Caco-2 (cell line): ENCODE measurements at regions not wholly inside any gene's neighbourhood (a gene's known extent, or its start where the extent isn't known, plus 50 kb on each side); places are given as distances from the start of the nearest gene placed in this dataset.

Experiments used
- BruUV-seq: library from RNA; stranded (reverse); fragments of 400-500 nt; replicated peaks from 2 replicates; lab custom pipeline; 2021; lab: Mats Ljungman, UMichigan
- CTCF ChIA-PET: fragments of 300-600 bp; sonication (Branson Sonifier 250); formaldehyde crosslinking; loops from one replicate; lab custom pipeline; 2022; ENCODE audit warnings: antibody characterized with exemption; lab: Charles Lee
- POLR2A ChIA-PET: fragments of 300-600 bp; sonication (Branson Sonifier 250); formaldehyde crosslinking; loops from one replicate; lab custom pipeline; 2022; ENCODE audit warnings: antibody characterized with exemption; lab: Charles Lee
- DNase-seq, 2 experiments: peaks; one replicate each; pipeline versions ENCODE4 v3.0.0 to v3.0.0-alpha.2; 2020 to 2022
- H3K27me3 ChIP-seq: replicated peaks from 2 replicates; pipeline ENCODE4 v1.6.0; 2011; ENCODE audit warnings: low read length; ENCODE audit not compliant: control insufficient read depth, insufficient read depth
- H3K36me3 ChIP-seq: 2 replicates; pipeline ENCODE4 v1.5.1; 2011; ENCODE audit warnings: low read length; ENCODE audit not compliant: control insufficient read depth, insufficient read depth
- H3K4me1 ChIP-seq: fragments of 250-450 bp; sonication (Bioruptor Pico); 2 replicates; pipeline ENCODE4 v1.5.1; 2020; ENCODE audit warnings: mild to moderate bottlenecking
- H3K4me3 ChIP-seq: 2 replicates; pipeline ENCODE4 v1.5.1; 2011; ENCODE audit warnings: low read depth, mild to moderate bottlenecking, control low read depth, low read length
- H3K9me3 ChIP-seq: fragments of 250-450 bp; sonication (Bioruptor Pico); 2 replicates; pipeline ENCODE4 v1.5.1; 2020; ENCODE audit warnings: mild to moderate bottlenecking, moderate library complexity
- H3K27ac Mint-ChIP-seq: one replicate; pipeline ENCODE4 v1.8.0; 2022; ENCODE audit warnings: mixed read lengths; ENCODE audit not compliant: unreplicated experiment
- H3K27me3 Mint-ChIP-seq: one replicate; pipeline ENCODE4 v1.8.0; 2022; ENCODE audit warnings: mixed read lengths; ENCODE audit not compliant: insufficient read depth, unreplicated experiment
- H3K36me3 Mint-ChIP-seq: one replicate; pipeline ENCODE4 v1.8.0; 2022; ENCODE audit warnings: mild to moderate bottlenecking, mixed read lengths; ENCODE audit not compliant: insufficient read depth, unreplicated experiment
- H3K4me1 Mint-ChIP-seq: one replicate; pipeline ENCODE4 v1.8.0; 2022; ENCODE audit warnings: low read depth, mixed read lengths; ENCODE audit not compliant: unreplicated experiment
- H3K4me3 Mint-ChIP-seq: one replicate; pipeline ENCODE4 v1.8.0; 2022; ENCODE audit warnings: mild to moderate bottlenecking, moderate library complexity, mixed read lengths; ENCODE audit not compliant: unreplicated experiment
- H3K9me3 Mint-ChIP-seq: one replicate; pipeline ENCODE4 v1.8.0; 2022; ENCODE audit warnings: mixed read lengths; ENCODE audit not compliant: unreplicated experiment
- intact Hi-C: fragments of 100-400 bp; cut with micrococcal nuclease; formaldehyde crosslinking; loops from one replicate; pipeline ENCODE4 v1.10.0; 2022; ENCODE audit not compliant: unreplicated experiment
- TF ChIP-seq, protein P1 (sequence below), 2 experiments: fragments of 200-600 bp in 1 of 2; IDR thresholded peaks; 1 replicate in 1 of 2; 2 replicates in 1 of 2; pipeline versions ENCODE4 v1.5.1 to v1.8.0; 2011 to 2022; ENCODE audit warnings: antibody characterized with exemption in 1 of 2, control low read depth in 1 of 2, inconsistent platforms in 1 of 2, low read depth in 1 of 2, low read length in 1 of 2, mild to moderate bottlenecking in 1 of 2, moderate library complexity in 1 of 2; ENCODE audit not compliant: insufficient read depth in 1 of 2, severe bottlenecking in 1 of 2, unreplicated experiment in 1 of 2

DNA sequence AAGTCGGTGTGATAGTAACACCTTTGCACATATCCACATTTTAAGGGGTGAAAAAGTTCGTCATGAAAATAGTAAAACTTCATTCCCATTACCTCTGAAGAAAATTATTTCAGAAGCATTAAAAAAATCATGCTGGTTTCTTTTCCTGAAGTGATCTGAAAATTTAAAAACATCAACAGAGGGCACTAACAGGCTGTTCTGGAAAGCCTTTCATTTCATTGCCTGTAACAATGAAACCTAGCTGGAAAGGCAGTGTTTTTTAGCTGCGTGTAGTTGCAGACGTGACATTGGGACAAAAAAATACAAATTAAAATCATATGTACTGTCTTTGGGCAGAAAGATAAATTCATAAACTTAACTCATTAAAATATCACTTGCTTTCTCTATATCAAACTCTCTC, 993.8 kb downstream of the GBE1 start:
- intact Hi-C loops = no loop called here
- Histone ChIP-seq H3K9me3 (no peaks in the 10 kb centered on the region; the same call in 1 of the 2 replicates), H3K4me3 (no peak overlapping the region), H3K36me3 (no peaks in the 10 kb centered on the region), H3K4me1 (no peaks in the 10 kb centered on the region), H3K27me3 (no peaks in the 10 kb centered on the region)
- CTCF ChIA-PET = no interaction called here
- Mint-ChIP-seq H3K9me3 (no peaks in the 10 kb centered on the region), H3K27ac (no peak overlapping the region), H3K36me3 (peaks cover 4% of the 10 kb centered on the region), H3K27me3 (no peaks in the 10 kb centered on the region), H3K4me1 (no peaks in the 10 kb centered on the region), H3K4me3 (no peak overlapping the region)
- TF ChIP-seq, protein P1, sequence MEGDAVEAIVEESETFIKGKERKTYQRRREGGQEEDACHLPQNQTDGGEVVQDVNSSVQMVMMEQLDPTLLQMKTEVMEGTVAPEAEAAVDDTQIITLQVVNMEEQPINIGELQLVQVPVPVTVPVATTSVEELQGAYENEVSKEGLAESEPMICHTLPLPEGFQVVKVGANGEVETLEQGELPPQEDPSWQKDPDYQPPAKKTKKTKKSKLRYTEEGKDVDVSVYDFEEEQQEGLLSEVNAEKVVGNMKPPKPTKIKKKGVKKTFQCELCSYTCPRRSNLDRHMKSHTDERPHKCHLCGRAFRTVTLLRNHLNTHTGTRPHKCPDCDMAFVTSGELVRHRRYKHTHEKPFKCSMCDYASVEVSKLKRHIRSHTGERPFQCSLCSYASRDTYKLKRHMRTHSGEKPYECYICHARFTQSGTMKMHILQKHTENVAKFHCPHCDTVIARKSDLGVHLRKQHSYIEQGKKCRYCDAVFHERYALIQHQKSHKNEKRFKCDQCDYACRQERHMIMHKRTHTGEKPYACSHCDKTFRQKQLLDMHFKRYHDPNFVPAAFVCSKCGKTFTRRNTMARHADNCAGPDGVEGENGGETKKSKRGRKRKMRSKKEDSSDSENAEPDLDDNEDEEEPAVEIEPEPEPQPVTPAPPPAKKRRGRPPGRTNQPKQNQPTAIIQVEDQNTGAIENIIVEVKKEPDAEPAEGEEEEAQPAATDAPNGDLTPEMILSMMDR (IDR thresholded peaks at IDR 0.05; ENCODE audit: insufficient read depth in 1 of 2, low read depth in 1 of 2, low read length in 1 of 2, severe bottlenecking in 1 of 2, unreplicated experiment in 1 of 2) = no peak
- BruUV-seq = no TSS peak
- POLR2A ChIA-PET = no interaction called here
- DNase-seq = no peak

DNA sequence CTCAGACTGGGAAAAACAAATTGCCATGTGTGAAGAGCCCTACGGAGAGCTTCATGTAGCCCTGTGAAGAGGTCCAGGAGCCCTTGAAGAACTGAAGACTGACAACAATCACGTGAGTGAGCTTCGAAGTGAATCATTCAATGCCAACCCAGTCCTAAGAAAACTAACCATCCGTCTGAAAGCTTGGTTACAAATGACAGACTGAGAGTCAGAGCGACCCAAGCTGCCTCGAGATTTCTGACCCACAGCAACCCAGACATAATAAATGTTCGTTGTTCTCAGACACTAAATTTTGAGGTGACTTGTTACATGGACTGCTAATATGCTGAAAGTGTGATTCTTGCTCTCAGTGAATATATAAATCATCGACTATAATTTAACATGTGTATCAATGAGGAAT, 987.2 kb upstream of the ROBO1 start:
- Mint-ChIP-seq H3K36me3 (no peaks in the 10 kb centered on the region), H3K4me3 (no peak overlapping the region), H3K27me3 (no peaks in the 10 kb centered on the region), H3K9me3 (no peaks in the 10 kb centered on the region), H3K4me1 (peaks cover 9% of the 10 kb centered on the region), H3K27ac (no peak overlapping the region)
- no peaks in the 10 kb centered on the region for H3K4me1 ChIP-seq
- DNase-seq = no peak
- intact Hi-C loops = no loop called here
- TF ChIP-seq, protein P1 (IDR thresholded peaks at IDR 0.05; ENCODE audit: insufficient read depth in 1 of 2, low read depth in 1 of 2, low read length in 1 of 2, severe bottlenecking in 1 of 2, unreplicated experiment in 1 of 2) = no peak
- no peaks in the 10 kb centered on the region for H3K9me3 ChIP-seq
- H3K27me3 ChIP-seq = no peaks in the 10 kb centered on the region
- ChIA-PET POLR2A (no interaction called here), CTCF (no interaction called here)
- no peak overlapping the region for H3K4me3 ChIP-seq
- BruUV-seq = no TSS peak
- no peaks in the 10 kb centered on the region for H3K36me3 ChIP-seq

DNA sequence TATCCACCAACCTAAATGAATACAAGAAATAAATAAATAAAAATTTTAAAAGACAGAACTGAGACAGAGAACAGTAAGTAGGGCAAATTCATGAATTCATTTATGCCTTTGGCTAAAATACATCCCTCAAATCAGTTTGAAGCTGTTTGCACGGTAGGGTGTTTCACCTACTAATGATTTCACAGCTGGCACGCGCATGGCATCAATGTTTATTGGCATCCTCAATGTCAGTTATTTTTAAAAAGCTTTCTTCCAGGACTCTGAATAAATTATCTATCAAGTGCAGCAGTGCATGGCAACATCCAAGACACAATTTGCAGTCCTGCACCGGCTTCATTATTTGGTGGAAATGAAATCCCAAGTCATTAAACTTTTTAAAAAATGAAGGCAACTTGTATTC, 985.2 kb upstream of the ROBO1 start:
- Histone ChIP-seq H3K4me1 (no peaks in the 10 kb centered on the region), H3K9me3 (no peaks in the 10 kb centered on the region), H3K4me3 (no peak overlapping the region), H3K27me3 (no peaks in the 10 kb centered on the region), H3K36me3 (no peaks in the 10 kb centered on the region)
- BruUV-seq = no TSS peak
- no peaks in the 10 kb centered on the region for H3K27me3 Mint-ChIP-seq
- H3K27ac Mint-ChIP-seq = no peak overlapping the region
- no peaks in the 10 kb centered on the region for H3K9me3 Mint-ChIP-seq
- ChIA-PET CTCF (no interaction called here), POLR2A (no interaction called here)
- intact Hi-C loops = no loop called here
- no peak for DNase-seq
- H3K4me1 Mint-ChIP-seq = no peaks in the 10 kb centered on the region
- H3K36me3 Mint-ChIP-seq = no peaks in the 10 kb centered on the region
- no peak overlapping the region for H3K4me3 Mint-ChIP-seq
- TF ChIP-seq, protein P1 (IDR thresholded peaks at IDR 0.05; ENCODE audit: insufficient read depth in 1 of 2, low read depth in 1 of 2, low read length in 1 of 2, severe bottlenecking in 1 of 2, unreplicated experiment in 1 of 2) = no peak
